KMS-11 (cell line): ENCODE measurements at regions not wholly inside any gene's neighbourhood (a gene's known extent, or its start where the extent isn't known, plus 50 kb on each side); places are given as distances from the start of the nearest gene placed in this dataset.

Source experiments
- H2AFZ ChIP-seq: fragments of 200-600 bp; sonication (generic); 2 replicates; pipeline ENCODE4 v1.6.1; 2016; ENCODE audit warnings: antibody characterized with exemption, mixed run types, low read depth
- H3K27ac ChIP-seq: fragments of 200-600 bp; sonication (generic); 2 replicates; pipeline ENCODE4 v1.6.1; 2016; ENCODE audit warnings: mild to moderate bottlenecking, mixed run types
- H3K27me3 ChIP-seq: fragments of 200-600 bp; sonication (generic); 2 replicates; pipeline ENCODE4 v1.6.1; 2017; ENCODE audit warnings: mild to moderate bottlenecking, low read depth, mixed run types, moderate library complexity; ENCODE audit not compliant: insufficient read depth
- H3K36me3 ChIP-seq: fragments of 200-600 bp; sonication (generic); 2 replicates; pipeline ENCODE4 v1.6.1; 2017; ENCODE audit warnings: mild to moderate bottlenecking, mixed run types; ENCODE audit not compliant: insufficient read depth
- H3K4me1 ChIP-seq: fragments of 200-600 bp; sonication (generic); 2 replicates; pipeline ENCODE4 v1.6.1; 2016; ENCODE audit warnings: mild to moderate bottlenecking, low read depth, mixed run types; ENCODE audit not compliant: poor library complexity, severe bottlenecking
- H3K4me2 ChIP-seq: fragments of 200-600 bp; sonication (generic); 2 replicates; pipeline ENCODE4 v1.7.0; 2016; ENCODE audit warnings: mild to moderate bottlenecking, mixed run types
- H3K4me3 ChIP-seq: fragments of 200-600 bp; sonication (generic); IDR thresholded peaks from 2 replicates; pipeline ENCODE4 v1.6.1; 2017; ENCODE audit warnings: low read depth, low read length, mixed read lengths; ENCODE audit not compliant: insufficient read depth
- H3K79me2 ChIP-seq: fragments of 200-600 bp; sonication (generic); 2 replicates; pipeline ENCODE4 v1.6.1; 2016; ENCODE audit warnings: low read depth, mixed run types; ENCODE audit not compliant: insufficient read depth
- H3K9ac ChIP-seq: fragments of 200-600 bp; sonication (generic); 2 replicates; pipeline ENCODE4 v1.6.1; 2016; ENCODE audit warnings: mild to moderate bottlenecking, mixed run types
- H4K20me1 ChIP-seq: fragments of 200-600 bp; sonication (generic); 2 replicates; pipeline ENCODE4 v1.6.1; 2016; ENCODE audit warnings: mild to moderate bottlenecking, mixed run types; ENCODE audit not compliant: insufficient read depth
- CTCF ChIP-seq: fragments of 200-600 bp; sonication (generic); conservative IDR thresholded peaks from 2 replicates; pipeline ENCODE4 v1.6.1; 2017; ENCODE audit warnings: low read depth, mild to moderate bottlenecking, antibody characterized with exemption, low read length, moderate library complexity, mixed read lengths

GRCh38 chr6:84546427-84546914 is 217.9 kb downstream of the TBX18 start:
- Histone ChIP-seq H3K4me1 (peaks cover 33% of the 10 kb centered on the region), H3K4me3 (no peak overlapping the region), H3K4me2 (peak overlapping the region; percentile 71; the same call in 1 of the 2 replicates), H3K27ac (no peak overlapping the region), H3K27me3 (no peaks in the 10 kb centered on the region), H3K36me3 (no peaks in the 10 kb centered on the region), H4K20me1 (no peaks in the 10 kb centered on the region), H2AFZ (no peak overlapping the region), H3K79me2 (no peaks in the 10 kb centered on the region), H3K9ac (no peak overlapping the region)
- no peak for TF ChIP-seq CTCF

GRCh38 chr6:84539122-84539856 is 225.1 kb downstream of the TBX18 start:
- TF ChIP-seq CTCF = no peak
- no peak overlapping the region for H2AFZ ChIP-seq
- H3K79me2 ChIP-seq = no peaks in the 10 kb centered on the region
- H3K27ac ChIP-seq = no peak overlapping the region
- no peak overlapping the region for H3K9ac ChIP-seq
- H3K27me3 ChIP-seq = no peaks in the 10 kb centered on the region
- H3K36me3 ChIP-seq = no peaks in the 10 kb centered on the region
- H3K4me2 ChIP-seq = no peak overlapping the region
- no peaks in the 10 kb centered on the region for H4K20me1 ChIP-seq
- H3K4me1 ChIP-seq = no peaks in the 10 kb centered on the region
- no peak overlapping the region for H3K4me3 ChIP-seq

GRCh38 chr6:84536885-84537638 is 227.3 kb downstream of the TBX18 start:
- Histone ChIP-seq H3K4me3 (no peak overlapping the region), H3K79me2 (no peaks in the 10 kb centered on the region), H4K20me1 (no peaks in the 10 kb centered on the region), H3K27me3 (no peaks in the 10 kb centered on the region), H3K36me3 (no peaks in the 10 kb centered on the region), H2AFZ (no peak overlapping the region), H3K27ac (no peak overlapping the region), H3K4me1 (no peaks in the 10 kb centered on the region), H3K9ac (no peak overlapping the region), H3K4me2 (no peak overlapping the region)
- TF ChIP-seq CTCF = no peak

GRCh38 chr6:84528201-84528600 is 236.2 kb downstream of the TBX18 start:
- TF ChIP-seq CTCF = no peak
- no peaks in the 10 kb centered on the region for H3K4me1 ChIP-seq
- H3K27me3 ChIP-seq = no peaks in the 10 kb centered on the region
- no peak overlapping the region for H3K4me2 ChIP-seq
- H3K27ac ChIP-seq = no peak overlapping the region
- H3K4me3 ChIP-seq = no peak overlapping the region
- H3K36me3 ChIP-seq = no peaks in the 10 kb centered on the region
- H2AFZ ChIP-seq = no peak overlapping the region
- no peaks in the 10 kb centered on the region for H4K20me1 ChIP-seq
- no peaks in the 10 kb centered on the region for H3K79me2 ChIP-seq
- no peak overlapping the region for H3K9ac ChIP-seq
